ENCODE measurements at regions not wholly inside any gene's neighbourhood (a gene's known extent, or its start where the extent isn't known, plus 50 kb on each side); places are given as distances from the start of the nearest gene placed in this dataset.

DNA sequence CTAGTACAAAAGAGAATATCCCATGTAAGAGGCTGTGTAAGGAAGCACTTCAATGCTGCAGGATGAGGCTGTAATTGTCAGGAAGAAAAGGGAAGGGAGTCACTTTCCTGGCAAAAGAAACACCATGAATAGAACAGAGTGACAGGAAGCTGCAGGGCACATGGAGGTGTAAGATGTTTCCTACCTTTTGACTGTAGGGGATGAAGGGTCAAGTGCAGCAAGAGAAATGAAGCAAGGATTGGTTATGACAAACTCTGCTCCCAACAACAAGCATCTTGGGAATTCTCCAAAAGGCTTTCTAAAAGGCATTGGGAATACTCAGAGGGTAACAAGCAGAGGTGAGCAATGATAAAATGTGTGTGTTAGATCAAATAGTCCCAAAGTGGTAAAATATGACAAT is 74.3 kb upstream of the NPY2R start:
- no peak for DNase-seq
- Histone ChIP-seq H3K27ac (no peak overlapping the region), H3K9me3 (no peaks in the 10 kb centered on the region), H3K4me1 (no peaks in the 10 kb centered on the region), H3K27me3 (no peaks in the 10 kb centered on the region), H3K36me3 (replicated peaks in 1 of 2; ENCODE audit: insufficient read depth in 1 of 2, low read depth in 2 of 2) (no peaks in the 10 kb centered on the region), H3K4me3 (no peak overlapping the region)
- no peak for ATAC-seq
- intact Hi-C loops (cut with DNase I), result no loop called here
- TF ChIP-seq POLR2A (IDR thresholded peaks at IDR 0.05), result no peak
- TF ChIP-seq, protein P1, sequence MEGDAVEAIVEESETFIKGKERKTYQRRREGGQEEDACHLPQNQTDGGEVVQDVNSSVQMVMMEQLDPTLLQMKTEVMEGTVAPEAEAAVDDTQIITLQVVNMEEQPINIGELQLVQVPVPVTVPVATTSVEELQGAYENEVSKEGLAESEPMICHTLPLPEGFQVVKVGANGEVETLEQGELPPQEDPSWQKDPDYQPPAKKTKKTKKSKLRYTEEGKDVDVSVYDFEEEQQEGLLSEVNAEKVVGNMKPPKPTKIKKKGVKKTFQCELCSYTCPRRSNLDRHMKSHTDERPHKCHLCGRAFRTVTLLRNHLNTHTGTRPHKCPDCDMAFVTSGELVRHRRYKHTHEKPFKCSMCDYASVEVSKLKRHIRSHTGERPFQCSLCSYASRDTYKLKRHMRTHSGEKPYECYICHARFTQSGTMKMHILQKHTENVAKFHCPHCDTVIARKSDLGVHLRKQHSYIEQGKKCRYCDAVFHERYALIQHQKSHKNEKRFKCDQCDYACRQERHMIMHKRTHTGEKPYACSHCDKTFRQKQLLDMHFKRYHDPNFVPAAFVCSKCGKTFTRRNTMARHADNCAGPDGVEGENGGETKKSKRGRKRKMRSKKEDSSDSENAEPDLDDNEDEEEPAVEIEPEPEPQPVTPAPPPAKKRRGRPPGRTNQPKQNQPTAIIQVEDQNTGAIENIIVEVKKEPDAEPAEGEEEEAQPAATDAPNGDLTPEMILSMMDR (IDR thresholded peaks at IDR 0.05), result no peak

DNA sequence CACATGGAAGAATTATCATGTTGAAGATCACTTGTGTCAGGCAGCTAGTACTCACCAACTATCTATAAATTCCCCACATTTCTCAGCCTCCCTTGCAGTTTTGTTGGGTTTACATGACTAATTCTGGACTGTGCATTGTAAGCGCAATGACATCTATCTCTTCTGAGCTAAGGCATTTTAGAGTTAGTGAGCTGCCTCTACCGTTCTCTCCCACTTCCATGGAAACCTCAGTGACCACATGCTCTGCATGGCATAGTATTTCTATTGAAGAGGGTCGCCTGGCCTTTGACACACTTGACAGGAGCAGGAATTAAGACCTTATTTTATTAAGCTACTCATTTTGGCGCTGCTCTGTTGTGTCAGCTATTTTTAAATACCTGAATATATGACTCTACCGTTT is 67.5 kb upstream of the NPY2R start:
- 78 to 83% methylated on average over 5 of the region's 5 CpGs for WGBS, 2 donors
- H3K4me1 ChIP-seq, result no peaks in the 10 kb centered on the region
- no peak for ATAC-seq
- intact Hi-C loops (cut with DNase I), result no loop called here
- DNase-seq, result no peak
- no peaks in the 10 kb centered on the region for H3K36me3 ChIP-seq (replicated peaks in 1 of 2; ENCODE audit: insufficient read depth in 1 of 2, low read depth in 2 of 2)
- no peak overlapping the region for H3K27ac ChIP-seq
- TF ChIP-seq POLR2A (IDR thresholded peaks at IDR 0.05), result no peak
- no peaks in the 10 kb centered on the region for H3K27me3 ChIP-seq
- H3K4me3 ChIP-seq, result no peak overlapping the region
- H3K9me3 ChIP-seq, result no peaks in the 10 kb centered on the region

DNA sequence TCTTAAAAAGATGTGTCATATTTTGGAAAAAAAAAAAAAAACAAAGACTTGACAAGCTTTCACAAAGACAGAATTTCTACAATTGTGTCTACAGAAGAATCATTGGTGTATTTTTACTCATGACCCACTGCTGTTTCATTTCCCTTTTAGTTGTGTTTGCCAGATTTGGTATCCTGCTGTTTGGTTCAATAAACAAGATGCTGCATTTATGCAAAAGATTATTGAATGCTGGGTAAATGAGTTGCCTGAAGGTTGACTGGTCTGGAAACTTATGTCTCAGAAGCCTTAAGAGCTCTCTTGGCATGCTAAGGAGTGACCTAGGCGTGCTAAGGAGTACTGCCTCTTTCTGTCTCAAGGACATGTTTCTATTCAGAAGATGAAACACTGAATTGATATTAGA is 64.9 kb upstream of the NPY2R start:
- H3K4me3 ChIP-seq, result no peak overlapping the region
- intact Hi-C loops (cut with DNase I), result no loop called here
- no peaks in the 10 kb centered on the region for H3K4me1 ChIP-seq
- no peak overlapping the region for H3K27ac ChIP-seq
- no peaks in the 10 kb centered on the region for H3K36me3 ChIP-seq (replicated peaks in 1 of 2; ENCODE audit: insufficient read depth in 1 of 2, low read depth in 2 of 2)
- ATAC-seq, result no peak
- H3K9me3 ChIP-seq, result no peaks in the 10 kb centered on the region
- H3K27me3 ChIP-seq, result no peaks in the 10 kb centered on the region
- 68 to 80% methylated on average over 1 of the region's 1 CpG for WGBS, 2 donors
- DNase-seq, result no peak
- no peak for TF ChIP-seq POLR2A (IDR thresholded peaks at IDR 0.05)
- TF ChIP-seq, protein P1 (IDR thresholded peaks at IDR 0.05), result no peak
